B cell (primary cell): ENCODE measurements at regions not wholly inside any gene's neighbourhood (a gene's known extent, or its start where the extent isn't known, plus 50 kb on each side); places are given as distances from the start of the nearest gene placed in this dataset.

Experiments used
- ATAC-seq: fragments of 200-7000 bp; cut with Tn5 transposase; one replicate; pipeline ENCODE4 v1.10.0; 2021; ENCODE audit warnings: low read depth, mild to moderate bottlenecking, moderate number of reproducible peaks, moderate library complexity
- CTCF ChIA-PET: fragments of 350-600 bp; sonication (Branson Sonifier 250); formaldehyde crosslinking; loops from one replicate; lab custom pipeline; 2021; ENCODE audit warnings: antibody characterized with exemption, inconsistent platforms; lab: Charles Lee
- POLR2A ChIA-PET: fragments of 350-600 bp; sonication (Branson Sonifier 250); formaldehyde crosslinking; loops from one replicate; lab custom pipeline; 2021; ENCODE audit warnings: antibody characterized with exemption; lab: Charles Lee
- DNase-seq: peaks from one replicate; pipeline ENCODE4 v3.0.0; 2013
- H2AFZ ChIP-seq: 2 replicates; pipeline ENCODE4 v1.6.1; 2012; ENCODE audit warnings: mild to moderate bottlenecking, low read depth, low read length; ENCODE audit not compliant: insufficient read depth, poor library complexity, severe bottlenecking
- H3K27ac ChIP-seq, 2 donors: 1 replicate in 1 of 2; 2 replicates in 1 of 2; pipeline ENCODE4 v1.5.1; 2012 to 2013; ENCODE audit warnings: low read length in 2 of 2, mild to moderate bottlenecking in 2 of 2, moderate library complexity in 1 of 2
- H3K27me3 ChIP-seq, 4 experiments: fragments of 200-600 bp in 1 of 4; sonication (generic) in 1 of 4; replicated peaks in 1 of 4; 1 replicate in 2 of 4; 2 replicates in 2 of 4; pipeline versions ENCODE4 v1.6.1 to v1.7.0; 2013 to 2016; ENCODE audit warnings: low read length in 3 of 4, mild to moderate bottlenecking in 2 of 4, mixed read lengths in 1 of 4, moderate library complexity in 1 of 4; ENCODE audit not compliant: insufficient read depth in 4 of 4, control insufficient read depth in 3 of 4; ENCODE audit errors: control extremely low read depth in 1 of 4
- H3K36me3 ChIP-seq, 2 experiments: replicated peaks in 1 of 2; 1 replicate in 1 of 2; 2 replicates in 1 of 2; pipeline versions ENCODE4 v1.6.1 to v1.7.1; 2013; ENCODE audit warnings: low read length in 1 of 2; ENCODE audit not compliant: insufficient read depth in 2 of 2, control insufficient read depth in 1 of 2; ENCODE audit errors: control extremely low read depth in 1 of 2, extremely low read depth in 1 of 2
- H3K4me1 ChIP-seq, 2 donors: fragments of 200-600 bp in 1 of 2; sonication (generic) in 1 of 2; 1 replicate in 1 of 2; 2 replicates in 1 of 2; pipeline versions ENCODE4 v1.5.1 to v1.6.1; 2013 to 2017; ENCODE audit warnings: low read length in 2 of 2; ENCODE audit not compliant: control insufficient read depth in 2 of 2, insufficient read depth in 2 of 2
- H3K4me2 ChIP-seq: replicated peaks from 2 replicates; pipeline ENCODE3; 2012; ENCODE audit warnings: mild to moderate bottlenecking, low read depth, low read length; ENCODE audit not compliant: poor library complexity, severe bottlenecking
- H3K4me3 ChIP-seq, 5 experiments: fragments of 200-600 bp in 1 of 5; sonication (generic) in 1 of 5; 1 replicate in 3 of 5; 2 replicates in 2 of 5; pipeline versions ENCODE4 v1.5.1 to v1.7.0; 2011 to 2016; ENCODE audit warnings: low read length in 4 of 5, mild to moderate bottlenecking in 4 of 5, low read depth in 2 of 5, control low read depth in 1 of 5, moderate library complexity in 1 of 5; ENCODE audit not compliant: insufficient read depth in 1 of 5; ENCODE audit errors: control extremely low read depth in 1 of 5, extremely low read depth in 1 of 5
- H3K79me2 ChIP-seq: fragments of 200-600 bp; sonication (generic); one replicate; pipeline ENCODE4 v1.6.0; 2016; ENCODE audit warnings: low read length; ENCODE audit not compliant: control insufficient read depth, insufficient read depth
- H3K9ac ChIP-seq: fragments of 200-600 bp; sonication (generic); 2 replicates; pipeline ENCODE4 v1.6.1; 2017; ENCODE audit warnings: mild to moderate bottlenecking, low read length, moderate library complexity
- H3K9me3 ChIP-seq, 3 donors: one replicate each; pipeline versions ENCODE4 v1.6.1 to v1.7.1; 2013; ENCODE audit warnings: low read length in 2 of 3; ENCODE audit not compliant: control insufficient read depth in 2 of 3, insufficient read depth in 1 of 3; ENCODE audit errors: control extremely low read depth in 1 of 3
- H4K20me1 ChIP-seq: 2 replicates; pipeline ENCODE4 v1.6.0; 2012; ENCODE audit warnings: mild to moderate bottlenecking, low read length; ENCODE audit not compliant: insufficient read depth, control insufficient read depth, poor library complexity, severe bottlenecking
- H3K27ac Mint-ChIP-seq: one replicate; pipeline ENCODE4 v1.8.0; 2021; ENCODE audit warnings: mixed read lengths
- H3K27me3 Mint-ChIP-seq: one replicate; pipeline ENCODE4 v1.8.0; 2021; ENCODE audit warnings: mixed read lengths
- H3K4me1 Mint-ChIP-seq: one replicate; pipeline ENCODE4 v1.8.0; 2021; ENCODE audit warnings: mixed read lengths
- H3K4me3 Mint-ChIP-seq: one replicate; pipeline ENCODE4 v1.8.0; 2021; ENCODE audit warnings: mixed read lengths
- H3K9me3 Mint-ChIP-seq: one replicate; pipeline ENCODE4 v1.8.0; 2022; ENCODE audit warnings: mixed read lengths; ENCODE audit not compliant: insufficient read depth
- EZH2 ChIP-seq: IDR thresholded peaks from 2 replicates; pipeline ENCODE4 v1.6.1; 2012; ENCODE audit warnings: borderline replicate concordance, low read depth, mild to moderate bottlenecking, moderate library complexity, low read length; ENCODE audit not compliant: insufficient read depth, poor library complexity, severe bottlenecking
- WGBS: methylation state at CpG from one replicate; pipeline ENCODE4 v1.1.5; 2013; ENCODE audit warnings: missing lambda C conversion rate; ENCODE audit not compliant: insufficient coverage; 5-methylcytosine and 5-hydroxymethylcytosine counted together
- intact Hi-C: fragments of 100-400 bp; cut with micrococcal nuclease; formaldehyde crosslinking; loops from one replicate; pipeline ENCODE4 v1.10.0; 2022
- TF ChIP-seq, protein P1 (sequence below): fragments of 200-600 bp; IDR thresholded peaks from one replicate; pipeline ENCODE4 v1.8.0; 2022; ENCODE audit warnings: antibody characterized with exemption, mild to moderate bottlenecking

DNA sequence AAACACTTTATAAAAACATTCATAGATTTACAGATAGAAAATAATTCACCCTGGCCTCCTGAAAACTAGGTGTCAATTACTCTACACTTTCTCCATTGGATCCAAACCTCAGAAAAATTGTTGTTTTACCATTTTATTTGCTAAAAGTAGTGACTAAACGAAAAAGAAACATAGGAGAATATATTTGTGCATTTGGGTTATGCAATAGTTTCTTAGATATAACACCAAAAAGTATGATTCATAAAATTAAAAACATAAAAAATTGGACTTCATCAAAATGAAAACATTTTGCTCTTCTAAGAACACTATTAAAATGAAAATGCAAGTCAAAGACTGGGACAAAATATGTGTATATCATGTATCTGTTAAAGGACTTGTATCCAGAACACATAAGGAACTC lies 671.3 kb downstream of the MAFB start:
- Histone ChIP-seq H4K20me1 (no peaks in the 10 kb centered on the region), H3K79me2 (no peaks in the 10 kb centered on the region), H3K4me2 (no peak overlapping the region), H3K36me3 (no peaks in the 10 kb centered on the region), H3K4me1 (no peaks in the 10 kb centered on the region), H2AFZ (no peak overlapping the region), H3K9me3 (peaks cover 0 to 1% (median 0%) of the 10 kb centered on the region in 3 donors), H3K27ac (no peak overlapping the region), H3K4me3 (no peak overlapping the region), H3K9ac (no peak overlapping the region), H3K27me3 (no peaks in the 10 kb centered on the region)
- no peak for DNase-seq
- no peak for ATAC-seq
- no peak overlapping the region for H3K27ac Mint-ChIP-seq
- peaks cover 3% of the 10 kb centered on the region for H3K27me3 Mint-ChIP-seq
- ChIA-PET CTCF (no interaction called here), POLR2A (no interaction called here)
- no CpG with 5 or more reads among the region's 1 CpG for WGBS
- no peaks in the 10 kb centered on the region for H3K4me1 Mint-ChIP-seq
- intact Hi-C loops = no loop called here
- H3K4me3 Mint-ChIP-seq = no peak overlapping the region
- no peak for TF ChIP-seq EZH2
- TF ChIP-seq, protein P1, sequence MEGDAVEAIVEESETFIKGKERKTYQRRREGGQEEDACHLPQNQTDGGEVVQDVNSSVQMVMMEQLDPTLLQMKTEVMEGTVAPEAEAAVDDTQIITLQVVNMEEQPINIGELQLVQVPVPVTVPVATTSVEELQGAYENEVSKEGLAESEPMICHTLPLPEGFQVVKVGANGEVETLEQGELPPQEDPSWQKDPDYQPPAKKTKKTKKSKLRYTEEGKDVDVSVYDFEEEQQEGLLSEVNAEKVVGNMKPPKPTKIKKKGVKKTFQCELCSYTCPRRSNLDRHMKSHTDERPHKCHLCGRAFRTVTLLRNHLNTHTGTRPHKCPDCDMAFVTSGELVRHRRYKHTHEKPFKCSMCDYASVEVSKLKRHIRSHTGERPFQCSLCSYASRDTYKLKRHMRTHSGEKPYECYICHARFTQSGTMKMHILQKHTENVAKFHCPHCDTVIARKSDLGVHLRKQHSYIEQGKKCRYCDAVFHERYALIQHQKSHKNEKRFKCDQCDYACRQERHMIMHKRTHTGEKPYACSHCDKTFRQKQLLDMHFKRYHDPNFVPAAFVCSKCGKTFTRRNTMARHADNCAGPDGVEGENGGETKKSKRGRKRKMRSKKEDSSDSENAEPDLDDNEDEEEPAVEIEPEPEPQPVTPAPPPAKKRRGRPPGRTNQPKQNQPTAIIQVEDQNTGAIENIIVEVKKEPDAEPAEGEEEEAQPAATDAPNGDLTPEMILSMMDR = no peak
- no peaks in the 10 kb centered on the region for H3K9me3 Mint-ChIP-seq

DNA sequence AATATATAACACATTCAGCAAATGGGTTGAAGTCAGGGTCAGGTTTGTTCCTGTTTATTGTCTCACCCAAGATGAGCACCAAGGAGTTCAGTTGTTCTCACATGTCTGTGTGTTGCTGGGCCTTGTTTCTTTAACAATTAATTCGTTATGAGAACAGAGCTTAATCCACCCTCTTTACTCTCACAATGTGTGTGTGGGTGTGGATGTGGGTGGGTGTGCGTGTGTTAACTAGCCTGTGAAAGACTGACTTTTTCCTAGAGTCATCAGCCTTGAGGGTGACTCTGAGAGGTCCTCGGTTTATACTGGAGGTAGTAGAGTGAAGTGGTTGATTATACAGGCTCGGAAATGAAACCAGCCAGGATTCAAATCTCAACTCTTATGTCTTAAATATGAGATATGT lies 672.1 kb downstream of the MAFB start:
- Histone ChIP-seq H3K4me3 (no peak overlapping the region), H3K9ac (no peak overlapping the region), H3K79me2 (no peaks in the 10 kb centered on the region), H3K4me1 (no peaks in the 10 kb centered on the region), H3K4me2 (no peak overlapping the region), H3K27ac (no peak overlapping the region), H2AFZ (no peak overlapping the region), H3K36me3 (no peaks in the 10 kb centered on the region), H3K9me3 (peaks cover 0 to 1% (median 0%) of the 10 kb centered on the region in 3 donors), H4K20me1 (no peaks in the 10 kb centered on the region), H3K27me3 (no peaks in the 10 kb centered on the region)
- ChIA-PET POLR2A (no interaction called here), CTCF (no interaction called here)
- no peak overlapping the region for H3K27ac Mint-ChIP-seq
- H3K9me3 Mint-ChIP-seq = no peaks in the 10 kb centered on the region
- ATAC-seq = no peak
- WGBS = no CpG with 5 or more reads among the region's 4 CpGs
- H3K27me3 Mint-ChIP-seq = peaks cover 3% of the 10 kb centered on the region
- no peak for DNase-seq
- H3K4me3 Mint-ChIP-seq = no peak overlapping the region
- intact Hi-C loops = no loop called here
- TF ChIP-seq, protein P1 = no peak
- no peak for TF ChIP-seq EZH2
- H3K4me1 Mint-ChIP-seq = no peaks in the 10 kb centered on the region
